GM12891 (cell line): ENCODE measurements at regions not wholly inside any gene's neighbourhood (a gene's known extent, or its start where the extent isn't known, plus 50 kb on each side); places are given as distances from the start of the nearest gene placed in this dataset.

Experiments used
- DNase-seq: peaks from one replicate; pipeline ENCODE4 v3.0.0; 2011; ENCODE audit warnings: low spot score; ENCODE audit not compliant: insufficient read length
- FAIRE-seq: peaks from 2 replicates; lab custom pipeline; 2011; peaks lifted over from hg19 to GRCh38; lab: Jason Lieb, UNC
- PAX5 ChIP-seq: IDR thresholded peaks from 2 replicates; pipeline ENCODE4 v1.6.1; 2011; ENCODE audit warnings: low read length, moderate library complexity, mild to moderate bottlenecking; ENCODE audit not compliant: insufficient read depth, severe bottlenecking
- POLR2A ChIP-seq: IDR thresholded peaks from 2 replicates; pipeline ENCODE4 v1.6.1; 2011; ENCODE audit warnings: low read depth, low read length, control low read depth
- POLR2AphosphoS5 ChIP-seq: IDR thresholded peaks from 2 replicates; pipeline ENCODE4 v1.6.1; 2011; ENCODE audit warnings: low read depth, low read length, control low read depth
- POU2F2 ChIP-seq: IDR thresholded peaks from 2 replicates; pipeline ENCODE4 v1.6.1; 2011; ENCODE audit warnings: low read depth, mild to moderate bottlenecking, control low read depth, low read length, moderate library complexity
- SPI1 ChIP-seq: IDR thresholded peaks from 2 replicates; pipeline ENCODE4 v1.6.1; 2011; ENCODE audit warnings: low read depth, low read length, control low read depth
- TAF1 ChIP-seq: IDR thresholded peaks from 2 replicates; pipeline ENCODE4 v1.6.1; 2011; ENCODE audit warnings: low read depth, low read length, control low read depth

DNA sequence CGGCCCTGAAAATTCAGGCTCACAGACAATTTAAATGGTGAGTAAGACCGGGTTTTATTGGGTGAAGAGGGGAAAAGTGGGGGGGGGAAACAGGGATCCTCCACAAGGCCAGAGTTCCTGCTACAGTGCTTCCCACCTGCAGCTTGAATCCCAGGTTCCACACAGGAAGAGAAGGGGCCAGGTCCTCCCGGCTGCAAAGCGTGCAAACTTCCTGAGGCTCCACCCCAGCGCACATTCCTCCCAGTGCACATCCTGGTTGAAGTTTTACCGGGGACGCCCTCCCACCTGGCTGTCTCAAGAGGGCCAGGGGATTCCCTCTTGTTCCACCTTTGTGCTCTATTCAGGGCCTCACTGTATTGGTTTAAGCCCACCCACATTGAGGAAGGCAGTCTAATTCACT lies 347.7 kb upstream of the REG3G start:
- no peak for DNase-seq
- FAIRE-seq, result no peak
- TF ChIP-seq TAF1, result no peak
- TF ChIP-seq PAX5, result no peak
- no peak for TF ChIP-seq POU2F2
- TF ChIP-seq POLR2A, result no peak
- no peak for TF ChIP-seq SPI1
- TF ChIP-seq POLR2AphosphoS5, result no peak

GRCh38 chr2:78681386-78681785 lies 344.1 kb upstream of the REG3G start:
- no peak for TF ChIP-seq POLR2A
- no peak for TF ChIP-seq PAX5
- no peak for TF ChIP-seq SPI1
- TF ChIP-seq POU2F2, result no peak
- TF ChIP-seq TAF1, result no peak
- DNase-seq, result no peak
- no peak for FAIRE-seq

GRCh38 chr2:78682781-78683180 lies 342.7 kb upstream of the REG3G start:
- FAIRE-seq, result no peak
- DNase-seq, result no peak
- TF ChIP-seq TAF1 (no peak), POLR2AphosphoS5 (no peak), SPI1 (no peak), PAX5 (no peak), POLR2A (no peak), POU2F2 (no peak)

- FAIRE-seq (no peak), DNase-seq (no peak)
- TF ChIP-seq POLR2A (no peak), POLR2AphosphoS5 (no peak), PAX5 (no peak), POU2F2 (no peak), TAF1 (no peak), SPI1 (no peak)
These were observed 338.8 kb upstream of the REG3G start for GRCh38 chr2:78686625-78687153.

- FAIRE-seq (no peak), DNase-seq (no peak)
- no peak for TF ChIP-seq POLR2AphosphoS5
- no peak for TF ChIP-seq SPI1
- no peak for TF ChIP-seq POLR2A
- TF ChIP-seq TAF1, result no peak
These were observed 325.8 kb upstream of the REG3G start for GRCh38 chr2:78699696-78700095.

DNA sequence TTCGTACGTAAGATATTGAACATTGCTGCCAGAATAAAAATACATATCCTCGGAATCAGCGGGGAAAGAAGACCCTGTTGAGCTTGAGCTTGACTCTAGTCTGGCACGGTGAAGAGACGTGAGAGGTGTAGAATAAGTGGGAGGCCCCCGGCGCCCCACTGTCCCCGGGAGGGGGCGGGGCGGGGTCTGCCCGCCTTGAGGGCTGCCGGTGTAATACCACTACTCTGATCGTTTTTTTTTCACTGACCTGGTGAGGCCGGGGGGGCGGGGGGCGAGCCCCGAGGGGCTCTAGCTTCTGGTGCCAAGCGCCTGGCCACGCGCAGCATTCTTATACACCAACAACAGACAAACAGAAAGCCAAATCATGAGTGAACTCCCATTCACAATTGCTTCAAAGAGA lies 324.0 kb upstream of the REG3G start:
- DNase-seq, result no peak
- TF ChIP-seq POLR2A (no peak), PAX5 (no peak), POLR2AphosphoS5 (no peak), POU2F2 (no peak)
- FAIRE-seq, result no peak

GRCh38 chr2:78707776-78708386 lies 317.6 kb upstream of the REG3G start:
- DNase-seq (no peak), FAIRE-seq (no peak)
- TF ChIP-seq SPI1 (no peak), POU2F2 (no peak), PAX5 (no peak), POLR2A (no peak), TAF1 (no peak), POLR2AphosphoS5 (no peak)

GRCh38 chr2:78710632-78711375 lies 314.7 kb upstream of the REG3G start:
- TF ChIP-seq POLR2A (no peak), PAX5 (no peak), SPI1 (no peak), POLR2AphosphoS5 (no peak), TAF1 (no peak), POU2F2 (no peak)
- no peak for FAIRE-seq

DNA sequence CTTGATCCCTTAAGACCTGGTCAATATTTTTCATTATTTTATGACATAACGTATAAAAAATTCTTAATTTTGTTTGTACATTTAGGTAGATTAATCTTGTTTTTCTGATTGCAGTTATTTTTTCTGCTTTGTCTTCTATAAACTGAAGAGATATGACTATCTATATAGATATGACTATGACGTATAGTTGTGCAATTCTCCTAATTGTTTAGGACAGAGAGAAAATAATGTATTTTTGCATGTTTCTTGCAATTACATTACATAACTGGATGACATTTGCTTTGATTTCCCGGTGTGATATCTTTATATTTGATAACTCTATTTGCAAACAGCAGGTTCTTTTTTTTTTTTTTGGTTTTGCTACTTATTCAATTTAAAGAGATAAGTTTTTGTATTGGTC lies 310.2 kb upstream of the REG3G start:
- FAIRE-seq (no peak), DNase-seq (no peak)
- TF ChIP-seq POU2F2 (no peak), TAF1 (no peak), POLR2AphosphoS5 (no peak), SPI1 (no peak), POLR2A (no peak), PAX5 (no peak)

More at GRCh38 chr2:78710632-78711375, 314.7 kb upstream of the REG3G start:
- DNase-seq, result no peak

DNA sequence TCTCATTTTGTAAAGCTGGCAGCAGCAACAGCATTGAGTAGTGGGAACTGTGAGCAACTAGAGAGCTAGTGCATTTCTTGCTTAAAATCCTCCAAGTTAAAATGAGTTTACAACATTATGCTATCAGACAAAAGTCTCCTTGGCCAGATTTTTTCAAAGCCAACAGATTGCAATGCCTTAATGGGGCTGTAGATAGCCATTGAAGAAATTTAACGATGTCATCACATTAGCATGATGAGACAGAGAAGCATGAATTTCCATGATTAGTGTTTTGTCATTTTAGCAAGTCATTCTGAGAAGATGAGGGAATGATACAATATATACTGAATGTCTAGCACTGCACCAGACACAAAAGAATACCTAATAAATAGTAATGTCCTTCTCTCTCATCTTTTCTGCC lies 307.5 kb upstream of the REG3G start:
- FAIRE-seq, result no peak
- no peak for DNase-seq
- TF ChIP-seq POLR2A (no peak), TAF1 (no peak), PAX5 (no peak)
